B cell (primary cell): ENCODE measurements at regions not wholly inside any gene's neighbourhood (a gene's known extent, or its start where the extent isn't known, plus 50 kb on each side); places are given as distances from the start of the nearest gene placed in this dataset.

Experiments
- ATAC-seq: fragments of 200-7000 bp; cut with Tn5 transposase; one replicate; pipeline ENCODE4 v1.10.0; 2021; ENCODE audit warnings: low read depth, mild to moderate bottlenecking, moderate number of reproducible peaks, moderate library complexity
- CTCF ChIA-PET: fragments of 350-600 bp; sonication (Branson Sonifier 250); formaldehyde crosslinking; loops from one replicate; lab custom pipeline; 2021; ENCODE audit warnings: antibody characterized with exemption, inconsistent platforms; lab: Charles Lee
- POLR2A ChIA-PET: fragments of 350-600 bp; sonication (Branson Sonifier 250); formaldehyde crosslinking; loops from one replicate; lab custom pipeline; 2021; ENCODE audit warnings: antibody characterized with exemption; lab: Charles Lee
- DNase-seq: peaks from one replicate; pipeline ENCODE4 v3.0.0; 2013
- H2AFZ ChIP-seq: 2 replicates; pipeline ENCODE4 v1.6.1; 2012; ENCODE audit warnings: mild to moderate bottlenecking, low read depth, low read length; ENCODE audit not compliant: insufficient read depth, poor library complexity, severe bottlenecking
- H3K27ac ChIP-seq, 2 donors: 1 replicate in 1 of 2; 2 replicates in 1 of 2; pipeline ENCODE4 v1.5.1; 2012 to 2013; ENCODE audit warnings: low read length in 2 of 2, mild to moderate bottlenecking in 2 of 2, moderate library complexity in 1 of 2
- H3K27me3 ChIP-seq, 4 experiments: fragments of 200-600 bp in 1 of 4; sonication (generic) in 1 of 4; replicated peaks in 1 of 4; 1 replicate in 2 of 4; 2 replicates in 2 of 4; pipeline versions ENCODE4 v1.6.1 to v1.7.0; 2013 to 2016; ENCODE audit warnings: low read length in 3 of 4, mild to moderate bottlenecking in 2 of 4, mixed read lengths in 1 of 4, moderate library complexity in 1 of 4; ENCODE audit not compliant: insufficient read depth in 4 of 4, control insufficient read depth in 3 of 4; ENCODE audit errors: control extremely low read depth in 1 of 4
- H3K36me3 ChIP-seq, 2 experiments: replicated peaks in 1 of 2; 1 replicate in 1 of 2; 2 replicates in 1 of 2; pipeline versions ENCODE4 v1.6.1 to v1.7.1; 2013; ENCODE audit warnings: low read length in 1 of 2; ENCODE audit not compliant: insufficient read depth in 2 of 2, control insufficient read depth in 1 of 2; ENCODE audit errors: control extremely low read depth in 1 of 2, extremely low read depth in 1 of 2
- H3K4me1 ChIP-seq, 2 donors: fragments of 200-600 bp in 1 of 2; sonication (generic) in 1 of 2; 1 replicate in 1 of 2; 2 replicates in 1 of 2; pipeline versions ENCODE4 v1.5.1 to v1.6.1; 2013 to 2017; ENCODE audit warnings: low read length in 2 of 2; ENCODE audit not compliant: control insufficient read depth in 2 of 2, insufficient read depth in 2 of 2
- H3K4me2 ChIP-seq: replicated peaks from 2 replicates; pipeline ENCODE3; 2012; ENCODE audit warnings: mild to moderate bottlenecking, low read depth, low read length; ENCODE audit not compliant: poor library complexity, severe bottlenecking
- H3K4me3 ChIP-seq, 5 experiments: fragments of 200-600 bp in 1 of 5; sonication (generic) in 1 of 5; 1 replicate in 3 of 5; 2 replicates in 2 of 5; pipeline versions ENCODE4 v1.5.1 to v1.7.0; 2011 to 2016; ENCODE audit warnings: low read length in 4 of 5, mild to moderate bottlenecking in 4 of 5, low read depth in 2 of 5, control low read depth in 1 of 5, moderate library complexity in 1 of 5; ENCODE audit not compliant: insufficient read depth in 1 of 5; ENCODE audit errors: control extremely low read depth in 1 of 5, extremely low read depth in 1 of 5
- H3K79me2 ChIP-seq: fragments of 200-600 bp; sonication (generic); one replicate; pipeline ENCODE4 v1.6.0; 2016; ENCODE audit warnings: low read length; ENCODE audit not compliant: control insufficient read depth, insufficient read depth
- H3K9ac ChIP-seq: fragments of 200-600 bp; sonication (generic); 2 replicates; pipeline ENCODE4 v1.6.1; 2017; ENCODE audit warnings: mild to moderate bottlenecking, low read length, moderate library complexity
- H3K9me3 ChIP-seq, 3 donors: one replicate each; pipeline versions ENCODE4 v1.6.1 to v1.7.1; 2013; ENCODE audit warnings: low read length in 2 of 3; ENCODE audit not compliant: control insufficient read depth in 2 of 3, insufficient read depth in 1 of 3; ENCODE audit errors: control extremely low read depth in 1 of 3
- H4K20me1 ChIP-seq: 2 replicates; pipeline ENCODE4 v1.6.0; 2012; ENCODE audit warnings: mild to moderate bottlenecking, low read length; ENCODE audit not compliant: insufficient read depth, control insufficient read depth, poor library complexity, severe bottlenecking
- H3K27ac Mint-ChIP-seq: one replicate; pipeline ENCODE4 v1.8.0; 2021; ENCODE audit warnings: mixed read lengths
- H3K27me3 Mint-ChIP-seq: one replicate; pipeline ENCODE4 v1.8.0; 2021; ENCODE audit warnings: mixed read lengths
- H3K4me1 Mint-ChIP-seq: one replicate; pipeline ENCODE4 v1.8.0; 2021; ENCODE audit warnings: mixed read lengths
- H3K4me3 Mint-ChIP-seq: one replicate; pipeline ENCODE4 v1.8.0; 2021; ENCODE audit warnings: mixed read lengths
- H3K9me3 Mint-ChIP-seq: one replicate; pipeline ENCODE4 v1.8.0; 2022; ENCODE audit warnings: mixed read lengths; ENCODE audit not compliant: insufficient read depth
- CTCF ChIP-seq: fragments of 200-600 bp; IDR thresholded peaks from one replicate; pipeline ENCODE4 v1.8.0; 2022; ENCODE audit warnings: antibody characterized with exemption, mild to moderate bottlenecking
- EZH2 ChIP-seq: IDR thresholded peaks from 2 replicates; pipeline ENCODE4 v1.6.1; 2012; ENCODE audit warnings: borderline replicate concordance, low read depth, mild to moderate bottlenecking, moderate library complexity, low read length; ENCODE audit not compliant: insufficient read depth, poor library complexity, severe bottlenecking
- WGBS: methylation state at CpG from one replicate; pipeline ENCODE4 v1.1.5; 2013; ENCODE audit warnings: missing lambda C conversion rate; ENCODE audit not compliant: insufficient coverage; 5-methylcytosine and 5-hydroxymethylcytosine counted together
- intact Hi-C: fragments of 100-400 bp; cut with micrococcal nuclease; formaldehyde crosslinking; loops from one replicate; pipeline ENCODE4 v1.10.0; 2022

- no peak overlapping the region for H3K4me2 ChIP-seq
- no peaks in the 10 kb centered on the region for H3K9me3 Mint-ChIP-seq
- intact Hi-C loops = no loop called here
- H3K36me3 ChIP-seq = no peaks in the 10 kb centered on the region
- CTCF ChIA-PET = interaction anchor here (1.6 kb wide), 1 partner anchor 378 kb away, joined by 4 read pairs; no protein-coding TSS in a partner anchor
- ATAC-seq (no peak), DNase-seq (no peak)
- H3K27me3 Mint-ChIP-seq = no peaks in the 10 kb centered on the region
- POLR2A ChIA-PET = no interaction called here
- H4K20me1 ChIP-seq = no peaks in the 10 kb centered on the region
- no peak overlapping the region for H3K27ac ChIP-seq
- no peak for TF ChIP-seq EZH2
- TF ChIP-seq CTCF = no peak
- no peaks in the 10 kb centered on the region for H3K9me3 ChIP-seq
- no peaks in the 10 kb centered on the region for H3K4me1 Mint-ChIP-seq
- H3K27me3 ChIP-seq = no peaks in the 10 kb centered on the region
- H2AFZ ChIP-seq = no peak overlapping the region
- H3K4me1 ChIP-seq = no peaks in the 10 kb centered on the region
- H3K4me3 Mint-ChIP-seq = no peak overlapping the region
- H3K27ac Mint-ChIP-seq = no peak overlapping the region
- no peaks in the 10 kb centered on the region for H3K79me2 ChIP-seq
- no peak overlapping the region for H3K4me3 ChIP-seq
- H3K9ac ChIP-seq = no peak overlapping the region
These were observed 73.8 kb upstream of the OSBPL8 start for GRCh38 chr12:76633415-76633814.

GRCh38 chr12:76634133-76634532 is 74.6 kb upstream of the OSBPL8 start:
- H3K27ac Mint-ChIP-seq = no peak overlapping the region
- DNase-seq (no peak), ATAC-seq (no peak)
- Histone ChIP-seq H3K9me3 (peaks cover 0 to 2% (median 0%) of the 10 kb centered on the region in 3 donors), H3K79me2 (no peaks in the 10 kb centered on the region), H2AFZ (no peak overlapping the region), H3K4me2 (no peak overlapping the region), H3K27me3 (no peaks in the 10 kb centered on the region), H3K27ac (no peak overlapping the region), H3K36me3 (no peaks in the 10 kb centered on the region), H3K9ac (no peak overlapping the region), H4K20me1 (no peaks in the 10 kb centered on the region), H3K4me3 (no peak overlapping the region), H3K4me1 (no peaks in the 10 kb centered on the region)
- H3K4me3 Mint-ChIP-seq = no peak overlapping the region
- H3K4me1 Mint-ChIP-seq = no peaks in the 10 kb centered on the region
- H3K27me3 Mint-ChIP-seq = no peaks in the 10 kb centered on the region
- ChIA-PET POLR2A (no interaction called here), CTCF (no interaction called here)
- TF ChIP-seq EZH2 = no peak
- TF ChIP-seq CTCF = no peak
- intact Hi-C loops = no loop called here
- no CpG with 5 or more reads among the region's 4 CpGs for WGBS
- no peaks in the 10 kb centered on the region for H3K9me3 Mint-ChIP-seq
